CD4-positive, alpha-beta T cell (primary cell): ENCODE measurements at regions not wholly inside any gene's neighbourhood (a gene's known extent, or its start where the extent isn't known, plus 50 kb on each side); places are given as distances from the start of the nearest gene placed in this dataset.

Source experiments
- ATAC-seq: fragments of 200-7000 bp; cut with Tn5 transposase; one replicate; pipeline ENCODE4 v1.10.0; 2022; ENCODE audit warnings: mild to moderate bottlenecking; ENCODE audit not compliant: poor library complexity
- CTCF ChIA-PET: fragments of 350-600 bp; sonication (Branson Sonifier 250); formaldehyde crosslinking; loops from one replicate; lab custom pipeline; 2021; ENCODE audit warnings: antibody characterized with exemption, inconsistent platforms; lab: Charles Lee
- POLR2A ChIA-PET: fragments of 350-600 bp; sonication (Branson Sonifier 250); formaldehyde crosslinking; loops from one replicate; lab custom pipeline; 2021; ENCODE audit warnings: antibody characterized with exemption, inconsistent platforms; lab: Charles Lee
- DNase-seq, 14 experiments: peaks; one replicate each; pipeline ENCODE4 v3.0.0-alpha.2; 2013 to 2020; ENCODE audit warnings: mixed read lengths in 2 of 14
- H3K27ac ChIP-seq, 2 donors: one replicate each; pipeline versions ENCODE4 v1.5.1 to v1.7.0; 2013; ENCODE audit warnings: low read length in 2 of 2, low read depth in 1 of 2, mild to moderate bottlenecking in 1 of 2
- H3K27me3 ChIP-seq, 2 experiments: 1 replicate in 1 of 2; 2 replicates in 1 of 2; pipeline versions ENCODE4 v1.6.1 to v1.7.0; 2013; ENCODE audit warnings: low read length in 2 of 2, control low read depth in 1 of 2, mild to moderate bottlenecking in 1 of 2, moderate library complexity in 1 of 2; ENCODE audit not compliant: insufficient read depth in 2 of 2, control insufficient read depth in 1 of 2
- H3K36me3 ChIP-seq: one replicate; pipeline ENCODE4 v1.6.1; 2013; ENCODE audit warnings: low read length, control low read depth; ENCODE audit not compliant: insufficient read depth
- H3K4me1 ChIP-seq: one replicate; pipeline ENCODE4 v1.6.1; 2013; ENCODE audit warnings: low read length, control low read depth; ENCODE audit not compliant: insufficient read depth
- H3K4me3 ChIP-seq: one replicate; pipeline ENCODE4 v1.5.1; 2013; ENCODE audit warnings: mild to moderate bottlenecking, low read length, moderate library complexity
- H3K9me3 ChIP-seq, 2 experiments: 1 replicate in 1 of 2; 2 replicates in 1 of 2; pipeline versions ENCODE4 v1.6.1 to v1.7.0; 2013; ENCODE audit warnings: low read length in 2 of 2, mild to moderate bottlenecking in 2 of 2, control low read depth in 1 of 2, moderate library complexity in 1 of 2; ENCODE audit not compliant: control insufficient read depth in 1 of 2, insufficient read depth in 1 of 2
- H3K27ac Mint-ChIP-seq: one replicate; pipeline ENCODE4 v1.8.0; 2020; ENCODE audit warnings: mixed read lengths
- H3K27me3 Mint-ChIP-seq: one replicate; pipeline ENCODE4 v1.8.0; 2021; ENCODE audit warnings: mixed read lengths
- H3K36me3 Mint-ChIP-seq: one replicate; pipeline ENCODE4 v1.8.0; 2021; ENCODE audit warnings: low read depth, mixed read lengths
- H3K4me1 Mint-ChIP-seq: one replicate; pipeline ENCODE4 v1.8.0; 2021; ENCODE audit warnings: low read depth, mixed read lengths
- H3K4me3 Mint-ChIP-seq: one replicate; pipeline ENCODE4 v1.8.0; 2020; ENCODE audit warnings: mild to moderate bottlenecking, mixed read lengths
- H3K9me3 Mint-ChIP-seq: one replicate; pipeline ENCODE4 v1.8.0; 2020; ENCODE audit warnings: mixed read lengths
- CTCF ChIP-seq: fragments of 200-600 bp; IDR thresholded peaks from one replicate; pipeline ENCODE4 v1.8.0; 2022; ENCODE audit warnings: antibody characterized with exemption, mild to moderate bottlenecking
- intact Hi-C, 2 experiments: fragments of 100-400 bp; cut with DNase I in 1 of 2; cut with micrococcal nuclease in 1 of 2; formaldehyde crosslinking; loops; one replicate each; pipeline versions ENCODE4 v1.15.1 to v1.9.0; 2023 to 2025; cut with DNase I, micrococcal nuclease

GRCh38 chr7:84247591-84247990, 53.0 kb upstream of the SEMA3A start:
- H3K4me3 ChIP-seq, result no peak overlapping the region
- H3K9me3 ChIP-seq, result peaks cover 0 to 5% of the 10 kb centered on the region in 2 experiments
- no peak for DNase-seq
- H3K27me3 ChIP-seq, result no peaks in the 10 kb centered on the region
- ChIA-PET POLR2A (no interaction called here), CTCF (no interaction called here)
- no peak for TF ChIP-seq CTCF
- H3K36me3 Mint-ChIP-seq, result no peaks in the 10 kb centered on the region
- H3K27ac ChIP-seq, result no peak overlapping the region
- H3K4me3 Mint-ChIP-seq, result no peak overlapping the region
- H3K36me3 ChIP-seq, result no peaks in the 10 kb centered on the region
- H3K4me1 Mint-ChIP-seq, result no peaks in the 10 kb centered on the region
- H3K9me3 Mint-ChIP-seq, result peaks cover 4% of the 10 kb centered on the region
- intact Hi-C loops, result no loop called here
- H3K4me1 ChIP-seq, result no peaks in the 10 kb centered on the region
- H3K27me3 Mint-ChIP-seq, result no peaks in the 10 kb centered on the region
- no peak for ATAC-seq
- H3K27ac Mint-ChIP-seq, result no peak overlapping the region

GRCh38 chr7:84245835-84246234, 51.2 kb upstream of the SEMA3A start:
- Mint-ChIP-seq H3K9me3 (peaks cover 4% of the 10 kb centered on the region), H3K27ac (no peak overlapping the region), H3K4me3 (no peak overlapping the region), H3K36me3 (no peaks in the 10 kb centered on the region), H3K4me1 (no peaks in the 10 kb centered on the region), H3K27me3 (no peaks in the 10 kb centered on the region)
- Histone ChIP-seq H3K4me1 (no peaks in the 10 kb centered on the region), H3K27me3 (no peaks in the 10 kb centered on the region), H3K4me3 (no peak overlapping the region), H3K36me3 (no peaks in the 10 kb centered on the region), H3K27ac (no peak overlapping the region), H3K9me3 (peaks cover 0 to 5% of the 10 kb centered on the region in 2 experiments)
- CTCF ChIA-PET, result no interaction called here
- intact Hi-C loops, result no loop called here
- TF ChIP-seq CTCF, result no peak
- DNase-seq, result no peak
- ATAC-seq, result no peak
- POLR2A ChIA-PET, result no interaction called here
